ENCODE measurements at regions not wholly inside any gene's neighbourhood (a gene's known extent, or its start where the extent isn't known, plus 50 kb on each side); places are given as distances from the start of the nearest gene placed in this dataset.

GRCh38 chr21:35924714-35925301 lies 135.5 kb downstream of the SETD4 start:
- DNase-seq: no peak
- Histone ChIP-seq H3K4me3 (ENCODE audit: insufficient read depth, low read depth, low read length) (no peak overlapping the region), H3K36me3 (replicated peaks; ENCODE audit: control insufficient read depth, insufficient read depth, low read length) (no peaks in the 10 kb centered on the region), H3K27me3 (ENCODE audit: control insufficient read depth, insufficient read depth, low read length) (no peaks in the 10 kb centered on the region)

- Histone ChIP-seq H3K4me3 (ENCODE audit: insufficient read depth, low read depth, low read length) (no peak overlapping the region), H3K36me3 (replicated peaks; ENCODE audit: control insufficient read depth, insufficient read depth, low read length) (no peaks in the 10 kb centered on the region), H3K27me3 (ENCODE audit: control insufficient read depth, insufficient read depth, low read length) (no peaks in the 10 kb centered on the region)
- DNase-seq: no peak
These were observed 136.4 kb downstream of the SETD4 start for GRCh38 chr21:35923971-35924370.

DNA sequence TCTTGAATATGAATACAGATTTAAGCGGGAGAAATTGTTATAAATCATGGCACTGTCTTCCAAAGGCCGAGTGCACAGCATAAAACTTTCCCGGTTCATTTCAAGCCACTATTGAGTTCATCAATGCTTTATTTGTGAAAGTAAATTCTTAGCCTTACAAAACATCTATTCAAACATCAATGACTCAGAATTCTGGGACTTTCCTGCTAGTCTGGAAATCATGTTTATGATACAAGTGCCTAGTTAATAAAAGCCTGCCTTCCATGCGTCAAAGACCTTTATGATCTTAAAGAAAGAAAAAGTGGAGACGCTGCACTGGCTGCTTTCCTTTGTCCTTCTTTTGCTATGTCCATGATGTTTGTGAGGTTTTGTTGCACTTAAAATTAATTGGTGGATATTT lies 137.7 kb downstream of the SETD4 start:
- H3K36me3 ChIP-seq (replicated peaks; ENCODE audit: control insufficient read depth, insufficient read depth, low read length): no peaks in the 10 kb centered on the region
- H3K4me3 ChIP-seq (ENCODE audit: insufficient read depth, low read depth, low read length): no peak overlapping the region
- no peak for DNase-seq
- H3K27me3 ChIP-seq (ENCODE audit: control insufficient read depth, insufficient read depth, low read length): no peaks in the 10 kb centered on the region

- Histone ChIP-seq H3K27me3 (ENCODE audit: control insufficient read depth, insufficient read depth, low read length) (no peaks in the 10 kb centered on the region), H3K36me3 (replicated peaks; ENCODE audit: control insufficient read depth, insufficient read depth, low read length) (no peaks in the 10 kb centered on the region), H3K4me3 (ENCODE audit: insufficient read depth, low read depth, low read length) (no peak overlapping the region)
- no peak for DNase-seq
These were observed 138.9 kb downstream of the SETD4 start for GRCh38 chr21:35921471-35921870.

GRCh38 chr21:35920436-35920835 lies 139.9 kb downstream of the SETD4 start:
- no peak overlapping the region for H3K4me3 ChIP-seq (ENCODE audit: insufficient read depth, low read depth, low read length)
- no peaks in the 10 kb centered on the region for H3K27me3 ChIP-seq (ENCODE audit: control insufficient read depth, insufficient read depth, low read length)
- no peaks in the 10 kb centered on the region for H3K36me3 ChIP-seq (replicated peaks; ENCODE audit: control insufficient read depth, insufficient read depth, low read length)
- no peak for DNase-seq

GRCh38 chr21:35915030-35915429 lies 145.3 kb downstream of the SETD4 start:
- DNase-seq: no peak
- H3K27me3 ChIP-seq (ENCODE audit: control insufficient read depth, insufficient read depth, low read length): no peaks in the 10 kb centered on the region
- no peaks in the 10 kb centered on the region for H3K36me3 ChIP-seq (replicated peaks; ENCODE audit: control insufficient read depth, insufficient read depth, low read length)
- H3K4me3 ChIP-seq (ENCODE audit: insufficient read depth, low read depth, low read length): no peak overlapping the region

- Histone ChIP-seq H3K4me3 (ENCODE audit: insufficient read depth, low read depth, low read length) (no peak overlapping the region), H3K27me3 (ENCODE audit: control insufficient read depth, insufficient read depth, low read length) (no peaks in the 10 kb centered on the region), H3K36me3 (replicated peaks; ENCODE audit: control insufficient read depth, insufficient read depth, low read length) (no peaks in the 10 kb centered on the region)
- DNase-seq: no peak
These were observed 148.7 kb downstream of the SETD4 start for GRCh38 chr21:35911412-35912191.

DNA sequence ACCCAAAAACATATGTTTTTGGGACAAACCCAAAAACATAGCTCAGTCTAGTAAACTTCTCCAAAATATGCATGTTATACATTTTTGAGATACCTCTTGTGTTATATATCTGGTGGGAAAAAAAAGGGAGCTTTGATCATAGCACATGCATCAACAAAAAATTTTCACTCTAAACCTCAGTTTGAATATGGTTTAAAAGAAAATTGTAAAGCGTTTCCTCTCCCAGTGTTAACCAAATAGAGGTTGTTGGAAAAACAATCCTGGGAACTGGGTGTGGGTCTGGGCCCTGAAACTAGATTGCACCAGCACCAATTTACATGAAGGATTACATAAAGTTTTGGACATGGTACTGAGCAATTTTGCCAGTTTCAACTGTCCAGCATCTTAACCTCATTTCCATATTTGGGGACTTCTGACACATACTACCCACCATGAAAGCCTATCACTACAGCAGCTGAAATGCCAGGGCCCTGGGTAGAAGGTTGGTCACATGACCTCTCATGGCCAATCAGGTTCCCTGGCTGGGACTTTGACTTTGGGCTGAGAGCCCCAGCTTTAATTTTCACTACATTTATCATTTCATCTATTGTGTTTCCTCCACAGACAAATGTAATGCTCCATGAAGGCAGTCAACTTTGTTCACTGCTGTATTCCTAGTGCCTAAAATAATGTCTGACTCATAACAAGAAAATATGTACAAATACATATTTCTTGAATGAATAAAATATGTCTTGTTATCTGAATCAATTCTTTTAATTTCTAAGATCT lies 150.7 kb downstream of the SETD4 start:
- H3K4me3 ChIP-seq (ENCODE audit: insufficient read depth, low read depth, low read length): no peak overlapping the region
- H3K27me3 ChIP-seq (ENCODE audit: control insufficient read depth, insufficient read depth, low read length): no peaks in the 10 kb centered on the region
- no peak for DNase-seq
- no peaks in the 10 kb centered on the region for H3K36me3 ChIP-seq (replicated peaks; ENCODE audit: control insufficient read depth, insufficient read depth, low read length)

DNA sequence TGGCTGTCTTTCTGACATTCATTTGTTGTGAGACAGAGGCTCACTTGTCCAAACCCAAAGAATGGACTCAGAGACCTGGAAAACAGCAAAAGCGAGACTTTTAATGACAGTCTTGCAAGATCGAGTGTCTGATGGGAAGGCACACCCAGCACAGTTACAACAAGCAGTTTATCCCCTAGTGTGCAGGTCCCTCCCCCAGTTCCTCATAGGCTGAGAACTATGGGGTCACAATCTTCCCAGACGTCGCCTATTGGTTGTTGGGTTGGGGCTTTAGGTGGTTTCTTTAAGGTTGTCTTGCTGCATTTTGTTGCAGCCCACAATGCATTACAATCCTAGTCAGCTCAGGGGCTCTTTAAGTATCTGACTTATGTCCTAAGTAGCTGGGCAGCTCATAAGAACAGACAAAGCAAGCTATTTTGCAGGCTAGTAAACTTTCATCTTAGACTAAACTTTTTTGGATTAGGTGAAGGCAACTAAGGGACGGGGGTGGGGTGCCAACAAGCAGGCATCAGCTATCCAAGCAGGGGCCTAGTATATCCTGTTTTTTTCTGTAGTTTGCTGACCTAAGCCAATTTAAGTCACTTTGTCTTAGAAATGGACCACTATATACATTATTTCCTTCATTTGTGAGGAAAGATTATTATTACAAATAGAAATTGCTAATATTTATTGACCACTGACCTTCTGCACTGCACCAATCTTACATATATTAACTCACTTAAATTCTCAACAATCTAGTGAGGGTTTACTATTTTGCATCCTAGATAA lies 151.8 kb downstream of the SETD4 start:
- Histone ChIP-seq H3K27me3 (ENCODE audit: control insufficient read depth, insufficient read depth, low read length) (no peaks in the 10 kb centered on the region), H3K36me3 (replicated peaks; ENCODE audit: control insufficient read depth, insufficient read depth, low read length) (no peaks in the 10 kb centered on the region), H3K4me3 (ENCODE audit: insufficient read depth, low read depth, low read length) (no peak overlapping the region)
- no peak for DNase-seq

DNA sequence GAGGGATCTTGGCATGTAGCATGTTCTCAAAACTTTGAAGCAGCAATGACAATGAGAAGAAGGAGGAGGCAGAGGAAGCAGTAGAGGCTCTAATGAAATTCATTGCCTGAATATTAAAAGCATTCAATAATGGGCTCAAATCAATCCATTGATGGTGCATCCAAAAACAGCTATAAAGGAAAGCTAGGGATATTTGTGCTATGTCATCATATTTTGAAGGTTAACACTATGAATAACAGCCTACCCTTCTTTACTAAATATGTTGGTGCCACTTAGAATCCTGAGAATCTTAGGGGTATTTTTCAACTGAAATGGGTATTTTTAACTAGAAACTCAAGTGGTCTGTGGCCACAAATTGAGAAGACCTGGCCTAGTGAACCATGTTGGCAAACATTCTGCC lies 153.7 kb downstream of the SETD4 start:
- Histone ChIP-seq H3K36me3 (replicated peaks; ENCODE audit: control insufficient read depth, insufficient read depth, low read length) (no peaks in the 10 kb centered on the region), H3K4me3 (ENCODE audit: insufficient read depth, low read depth, low read length) (no peak overlapping the region), H3K27me3 (ENCODE audit: control insufficient read depth, insufficient read depth, low read length) (no peaks in the 10 kb centered on the region)
- DNase-seq: no peak

GRCh38 chr21:35905963-35906345 lies 154.4 kb downstream of the SETD4 start:
- H3K36me3 ChIP-seq (replicated peaks; ENCODE audit: control insufficient read depth, insufficient read depth, low read length): no peaks in the 10 kb centered on the region
- no peaks in the 10 kb centered on the region for H3K27me3 ChIP-seq (ENCODE audit: control insufficient read depth, insufficient read depth, low read length)
- DNase-seq: no peak
- no peak overlapping the region for H3K4me3 ChIP-seq (ENCODE audit: insufficient read depth, low read depth, low read length)

- DNase-seq: no peak
- Histone ChIP-seq H3K27me3 (ENCODE audit: control insufficient read depth, insufficient read depth, low read length) (no peaks in the 10 kb centered on the region), H3K36me3 (replicated peaks; ENCODE audit: control insufficient read depth, insufficient read depth, low read length) (no peaks in the 10 kb centered on the region), H3K4me3 (ENCODE audit: insufficient read depth, low read depth, low read length) (no peak overlapping the region)
These were observed 155.0 kb downstream of the SETD4 start for GRCh38 chr21:35905096-35905962.

- Histone ChIP-seq H3K27me3 (ENCODE audit: control insufficient read depth, insufficient read depth, low read length) (no peaks in the 10 kb centered on the region), H3K4me3 (ENCODE audit: insufficient read depth, low read depth, low read length) (no peak overlapping the region), H3K36me3 (replicated peaks; ENCODE audit: control insufficient read depth, insufficient read depth, low read length) (no peaks in the 10 kb centered on the region)
- no peak for DNase-seq
These were observed 159.8 kb downstream of the SETD4 start for GRCh38 chr21:35900539-35900938.

DNA sequence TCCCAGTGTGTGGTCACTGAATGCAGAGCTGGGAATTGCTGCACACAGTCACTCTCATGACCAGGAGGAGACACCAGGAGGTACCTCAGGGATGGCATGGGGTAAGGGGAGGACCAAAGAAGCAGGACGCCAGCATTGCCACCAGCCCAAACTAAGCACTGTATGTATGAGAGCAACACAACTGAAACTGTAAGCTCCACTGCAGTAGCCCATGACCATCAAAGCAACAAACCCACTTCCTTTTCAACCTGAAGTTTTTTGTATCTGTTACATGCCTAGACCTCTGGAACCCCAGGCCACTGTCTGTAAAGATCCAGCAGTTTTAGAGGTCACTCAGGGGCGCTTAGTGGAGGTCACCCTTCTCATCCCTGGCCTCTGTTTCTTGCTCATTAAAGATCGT lies 164.3 kb downstream of the SETD4 start:
- no peak overlapping the region for H3K4me3 ChIP-seq (ENCODE audit: insufficient read depth, low read depth, low read length)
- DNase-seq: no peak
- H3K36me3 ChIP-seq (replicated peaks; ENCODE audit: control insufficient read depth, insufficient read depth, low read length): no peaks in the 10 kb centered on the region

More for the DNA sequence above, 164.3 kb downstream of the SETD4 start:
- H3K27me3 ChIP-seq (ENCODE audit: control insufficient read depth, insufficient read depth, low read length): no peaks in the 10 kb centered on the region
